ENCODE measurements at regions not wholly inside any gene's neighbourhood (a gene's known extent, or its start where the extent isn't known, plus 50 kb on each side); places are given as distances from the start of the nearest gene placed in this dataset.

DNA sequence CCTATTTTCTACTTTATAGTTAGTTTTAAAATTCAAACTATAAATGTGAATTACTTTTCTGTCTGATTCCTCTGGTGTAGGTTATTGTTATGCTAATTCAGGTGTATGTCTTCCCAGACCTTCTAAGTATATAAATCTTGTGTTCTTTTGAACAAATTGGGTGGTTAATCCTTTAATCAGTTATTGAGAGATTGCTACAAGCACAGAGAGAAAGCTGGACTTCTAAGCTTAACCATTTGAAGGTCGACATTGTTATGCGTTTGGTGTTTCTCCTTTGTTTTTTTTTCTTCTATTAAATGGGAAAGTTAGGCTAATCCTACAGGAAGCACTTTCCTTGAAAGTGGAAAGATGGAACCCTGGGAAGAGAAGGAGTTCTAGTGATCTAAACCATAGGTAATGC is 592.6 kb downstream of the SLC4A3 start:
- no peak for TF ChIP-seq ATF2 (CRISPR knock-in tag; IDR thresholded peaks at IDR 0.05; ENCODE audit: borderline replicate concordance, low read depth)
- TF ChIP-seq, protein P1, sequence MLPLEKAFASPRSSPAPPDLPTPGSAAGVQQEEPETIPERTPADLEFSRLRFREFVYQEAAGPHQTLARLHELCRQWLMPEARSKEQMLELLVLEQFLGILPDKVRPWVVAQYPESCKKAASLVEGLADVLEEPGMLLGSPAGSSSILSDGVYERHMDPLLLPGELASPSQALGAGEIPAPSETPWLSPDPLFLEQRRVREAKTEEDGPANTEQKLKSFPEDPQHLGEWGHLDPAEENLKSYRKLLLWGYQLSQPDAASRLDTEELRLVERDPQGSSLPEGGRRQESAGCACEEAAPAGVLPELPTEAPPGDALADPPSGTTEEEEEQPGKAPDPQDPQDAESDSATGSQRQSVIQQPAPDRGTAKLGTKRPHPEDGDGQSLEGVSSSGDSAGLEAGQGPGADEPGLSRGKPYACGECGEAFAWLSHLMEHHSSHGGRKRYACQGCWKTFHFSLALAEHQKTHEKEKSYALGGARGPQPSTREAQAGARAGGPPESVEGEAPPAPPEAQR (CRISPR knock-in tag; IDR thresholded peaks at IDR 0.05), result no peak
- no peak for TF ChIP-seq ZNF317 (CRISPR knock-in tag; IDR thresholded peaks at IDR 0.05; ENCODE audit: borderline replicate concordance, low read depth)
- TF ChIP-seq CREM (CRISPR knock-in tag; IDR thresholded peaks at IDR 0.05), result no peak
- TF ChIP-seq NFATC4 (CRISPR knock-in tag; IDR thresholded peaks at IDR 0.05), result no peak
- TF ChIP-seq, protein P2, sequence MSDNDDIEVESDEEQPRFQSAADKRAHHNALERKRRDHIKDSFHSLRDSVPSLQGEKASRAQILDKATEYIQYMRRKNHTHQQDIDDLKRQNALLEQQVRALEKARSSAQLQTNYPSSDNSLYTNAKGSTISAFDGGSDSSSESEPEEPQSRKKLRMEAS (CRISPR knock-in tag; IDR thresholded peaks at IDR 0.05), result no peak
- TF ChIP-seq, protein P3, sequence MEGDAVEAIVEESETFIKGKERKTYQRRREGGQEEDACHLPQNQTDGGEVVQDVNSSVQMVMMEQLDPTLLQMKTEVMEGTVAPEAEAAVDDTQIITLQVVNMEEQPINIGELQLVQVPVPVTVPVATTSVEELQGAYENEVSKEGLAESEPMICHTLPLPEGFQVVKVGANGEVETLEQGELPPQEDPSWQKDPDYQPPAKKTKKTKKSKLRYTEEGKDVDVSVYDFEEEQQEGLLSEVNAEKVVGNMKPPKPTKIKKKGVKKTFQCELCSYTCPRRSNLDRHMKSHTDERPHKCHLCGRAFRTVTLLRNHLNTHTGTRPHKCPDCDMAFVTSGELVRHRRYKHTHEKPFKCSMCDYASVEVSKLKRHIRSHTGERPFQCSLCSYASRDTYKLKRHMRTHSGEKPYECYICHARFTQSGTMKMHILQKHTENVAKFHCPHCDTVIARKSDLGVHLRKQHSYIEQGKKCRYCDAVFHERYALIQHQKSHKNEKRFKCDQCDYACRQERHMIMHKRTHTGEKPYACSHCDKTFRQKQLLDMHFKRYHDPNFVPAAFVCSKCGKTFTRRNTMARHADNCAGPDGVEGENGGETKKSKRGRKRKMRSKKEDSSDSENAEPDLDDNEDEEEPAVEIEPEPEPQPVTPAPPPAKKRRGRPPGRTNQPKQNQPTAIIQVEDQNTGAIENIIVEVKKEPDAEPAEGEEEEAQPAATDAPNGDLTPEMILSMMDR (IDR thresholded peaks at IDR 0.05), result no peak
- no peak for TF ChIP-seq SP1 (CRISPR knock-in tag; conservative IDR thresholded peaks at IDR 0.05)
- no peak for TF ChIP-seq MYBL2 (CRISPR knock-in tag; IDR thresholded peaks at IDR 0.05)
- TF ChIP-seq, protein P4, sequence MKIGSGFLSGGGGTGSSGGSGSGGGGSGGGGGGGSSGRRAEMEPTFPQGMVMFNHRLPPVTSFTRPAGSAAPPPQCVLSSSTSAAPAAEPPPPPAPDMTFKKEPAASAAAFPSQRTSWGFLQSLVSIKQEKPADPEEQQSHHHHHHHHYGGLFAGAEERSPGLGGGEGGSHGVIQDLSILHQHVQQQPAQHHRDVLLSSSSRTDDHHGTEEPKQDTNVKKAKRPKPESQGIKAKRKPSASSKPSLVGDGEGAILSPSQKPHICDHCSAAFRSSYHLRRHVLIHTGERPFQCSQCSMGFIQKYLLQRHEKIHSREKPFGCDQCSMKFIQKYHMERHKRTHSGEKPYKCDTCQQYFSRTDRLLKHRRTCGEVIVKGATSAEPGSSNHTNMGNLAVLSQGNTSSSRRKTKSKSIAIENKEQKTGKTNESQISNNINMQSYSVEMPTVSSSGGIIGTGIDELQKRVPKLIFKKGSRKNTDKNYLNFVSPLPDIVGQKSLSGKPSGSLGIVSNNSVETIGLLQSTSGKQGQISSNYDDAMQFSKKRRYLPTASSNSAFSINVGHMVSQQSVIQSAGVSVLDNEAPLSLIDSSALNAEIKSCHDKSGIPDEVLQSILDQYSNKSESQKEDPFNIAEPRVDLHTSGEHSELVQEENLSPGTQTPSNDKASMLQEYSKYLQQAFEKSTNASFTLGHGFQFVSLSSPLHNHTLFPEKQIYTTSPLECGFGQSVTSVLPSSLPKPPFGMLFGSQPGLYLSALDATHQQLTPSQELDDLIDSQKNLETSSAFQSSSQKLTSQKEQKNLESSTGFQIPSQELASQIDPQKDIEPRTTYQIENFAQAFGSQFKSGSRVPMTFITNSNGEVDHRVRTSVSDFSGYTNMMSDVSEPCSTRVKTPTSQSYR (CRISPR knock-in tag; IDR thresholded peaks at IDR 0.05), result no peak
- TF ChIP-seq, protein P5, sequence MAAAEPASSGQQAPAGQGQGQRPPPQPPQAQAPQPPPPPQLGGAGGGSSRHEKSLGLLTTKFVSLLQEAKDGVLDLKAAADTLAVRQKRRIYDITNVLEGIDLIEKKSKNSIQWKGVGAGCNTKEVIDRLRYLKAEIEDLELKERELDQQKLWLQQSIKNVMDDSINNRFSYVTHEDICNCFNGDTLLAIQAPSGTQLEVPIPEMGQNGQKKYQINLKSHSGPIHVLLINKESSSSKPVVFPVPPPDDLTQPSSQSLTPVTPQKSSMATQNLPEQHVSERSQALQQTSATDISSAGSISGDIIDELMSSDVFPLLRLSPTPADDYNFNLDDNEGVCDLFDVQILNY (CRISPR knock-in tag; IDR thresholded peaks at IDR 0.05), result no peak
- TF ChIP-seq FOXJ3 (CRISPR knock-in tag; IDR thresholded peaks at IDR 0.05; ENCODE audit: borderline replicate concordance), result no peak
- no peak for TF ChIP-seq ESRRA (CRISPR knock-in tag; IDR thresholded peaks at IDR 0.05; ENCODE audit: borderline replicate concordance)
- ChIA-PET POLR2A (no interaction called here), CTCF (no interaction called here)
- H3K27me3 Mint-ChIP-seq (ENCODE audit: low read depth), result no peaks in the 10 kb centered on the region
- peaks cover 31% of the 10 kb centered on the region for H3K4me1 Mint-ChIP-seq
- no peak for DNase-seq (ENCODE audit: low spot score)
- ATAC-seq, result no peak
- H3K27ac Mint-ChIP-seq, result no peak overlapping the region
- H3K4me3 Mint-ChIP-seq, result no peak overlapping the region
- no peaks in the 10 kb centered on the region for H3K36me3 Mint-ChIP-seq
- no peaks in the 10 kb centered on the region for H3K9me3 Mint-ChIP-seq

DNA sequence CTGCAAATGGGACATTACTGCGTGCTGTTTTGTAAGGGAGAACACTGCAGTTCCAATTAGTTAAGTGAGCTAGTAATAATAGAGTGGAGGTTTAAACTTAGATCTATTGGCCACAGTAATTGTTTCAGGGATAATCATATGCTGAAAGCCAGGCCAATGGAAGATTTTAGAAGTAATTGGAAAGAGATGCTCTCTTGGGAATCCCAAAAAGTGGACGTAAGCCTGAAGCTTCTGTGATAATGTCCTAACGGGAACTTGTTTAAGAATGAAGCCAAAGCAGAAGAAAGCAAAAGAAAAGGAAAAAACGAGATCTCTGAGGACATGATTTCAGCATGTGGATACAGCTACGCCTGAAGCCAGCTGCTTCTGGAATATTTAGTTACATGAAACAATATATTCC is 594.6 kb downstream of the SLC4A3 start:
- Mint-ChIP-seq H3K27ac (no peak overlapping the region), H3K4me3 (no peak overlapping the region), H3K4me1 (peaks cover 26% of the 10 kb centered on the region), H3K27me3 (ENCODE audit: low read depth) (no peaks in the 10 kb centered on the region), H3K9me3 (no peaks in the 10 kb centered on the region), H3K36me3 (no peaks in the 10 kb centered on the region)
- ATAC-seq (no peak), DNase-seq (ENCODE audit: low spot score) (no peak)
- TF ChIP-seq NR2C2 (CRISPR knock-in tag; IDR thresholded peaks at IDR 0.05) (no peak), NFE2L1 (CRISPR knock-in tag; IDR thresholded peaks at IDR 0.05) (no peak), FOXP1 (CRISPR knock-in tag; IDR thresholded peaks at IDR 0.05; ENCODE audit: borderline replicate concordance) (no peak), TEAD4 (CRISPR knock-in tag; IDR thresholded peaks at IDR 0.05) (no peak)
- CTCF ChIA-PET, result no interaction called here
- POLR2A ChIA-PET, result no interaction called here

Measured in WTC11 (cell line).